HS-27A (cell line): ENCODE measurements at regions not wholly inside any gene's neighbourhood (a gene's known extent, or its start where the extent isn't known, plus 50 kb on each side); places are given as distances from the start of the nearest gene placed in this dataset.
"Not testable (repeated sequence)": the region's sequence is repeated elsewhere in the genome, so short reads cannot be mapped to it uniquely, and the experiment has no call there.

Experiments used
- DNase-seq: peaks from one replicate; pipeline ENCODE4 v3.0.0-alpha.2; 2012; ENCODE audit warnings: low read depth, missing footprints

DNA sequence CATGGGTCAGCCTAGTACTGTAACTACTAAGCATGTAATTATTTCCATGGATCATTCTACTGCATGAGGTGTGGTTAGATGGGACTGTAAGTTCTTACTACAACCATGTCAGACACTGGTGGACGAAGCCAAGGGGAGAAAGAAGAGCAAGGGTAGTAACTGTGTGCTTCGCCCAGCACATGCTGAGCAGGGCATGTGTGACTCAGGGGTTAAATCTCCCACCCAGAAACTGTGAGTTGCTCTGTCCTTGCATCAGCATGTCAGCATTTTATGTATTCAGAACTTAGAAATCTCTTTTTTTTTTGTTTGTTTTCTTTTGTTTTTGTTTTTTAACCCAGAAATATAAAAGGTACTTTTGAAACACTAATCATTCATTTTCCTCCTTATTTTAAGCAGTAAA lies 436.6 kb upstream of the KLF12 start:
- DNase-seq, result no peak

GRCh38 chr13:74570046-74570445 lies 435.8 kb upstream of the KLF12 start:
- DNase-seq, result no peak

DNA sequence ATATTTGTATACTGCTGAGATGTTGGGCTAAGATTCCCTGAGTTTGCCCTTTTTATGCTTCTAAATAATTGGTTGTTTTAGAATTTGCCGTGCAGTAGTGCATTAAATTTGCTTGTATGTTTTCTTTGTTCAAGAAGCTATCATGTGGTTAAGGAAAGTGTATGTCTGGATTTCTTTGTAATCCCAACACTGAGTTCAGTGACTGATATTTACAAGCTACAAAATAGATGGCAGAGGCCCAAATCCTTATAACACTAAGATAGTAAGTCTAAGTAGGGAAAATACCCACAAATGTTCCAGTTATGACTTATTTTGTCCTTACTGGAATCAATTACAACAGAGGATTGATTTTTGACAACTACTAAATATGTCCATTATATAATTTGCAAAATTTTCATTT lies 435.0 kb upstream of the KLF12 start:
- DNase-seq, result no peak

DNA sequence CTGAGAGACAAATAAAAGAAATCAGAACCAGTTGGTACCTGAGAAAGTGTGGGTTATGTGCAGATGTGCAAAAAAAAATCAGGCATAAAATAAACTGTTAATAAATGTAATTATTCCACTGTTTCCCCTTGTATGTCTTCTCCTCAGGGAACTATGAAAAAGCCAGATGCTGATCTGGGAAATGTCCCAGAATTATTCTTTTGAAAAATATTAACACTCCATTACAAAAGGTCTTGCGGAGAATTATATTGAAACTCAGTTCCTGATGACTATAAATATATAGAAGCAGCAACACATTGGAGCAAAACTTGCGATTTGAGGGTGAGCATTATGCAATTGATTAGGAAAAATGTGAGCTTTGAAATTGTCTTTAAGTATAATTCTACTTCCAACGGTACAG lies 433.3 kb upstream of the KLF12 start:
- no peak for DNase-seq

- no peak for DNase-seq
Measured at GRCh38 chr13:74562381-74562780, 428.2 kb upstream of the KLF12 start.

GRCh38 chr13:74561155-74561554 lies 427.0 kb upstream of the KLF12 start:
- DNase-seq, result no peak

- no peak for DNase-seq
Measured at GRCh38 chr13:74560325-74560724, 426.1 kb upstream of the KLF12 start.

DNA sequence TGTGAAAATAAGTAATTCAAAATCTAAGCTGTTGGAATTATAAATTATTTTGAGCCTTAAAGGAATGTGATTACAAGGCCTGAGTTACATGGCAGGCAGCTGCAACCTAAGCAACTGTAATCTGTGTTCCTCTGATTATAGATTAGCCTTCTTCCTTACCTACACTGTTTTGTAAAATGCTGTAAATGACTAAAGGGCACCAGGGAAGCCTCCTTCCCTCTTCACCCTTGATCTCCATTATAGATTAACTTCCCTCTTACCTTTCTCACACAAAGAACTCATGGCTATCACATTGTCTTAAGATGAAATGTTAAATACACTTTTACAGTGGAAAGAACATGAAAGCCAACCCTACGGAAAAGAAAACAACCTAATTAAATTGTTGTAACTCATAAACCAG lies 423.7 kb upstream of the KLF12 start:
- DNase-seq, result no peak

- DNase-seq, result no peak
Measured at GRCh38 chr13:74555651-74556420, 421.6 kb upstream of the KLF12 start.

- no peak for DNase-seq
Measured at GRCh38 chr13:74555276-74555625, 421.0 kb upstream of the KLF12 start.

- no peak for DNase-seq
Measured at GRCh38 chr13:74554569-74555275, 420.5 kb upstream of the KLF12 start.

DNA sequence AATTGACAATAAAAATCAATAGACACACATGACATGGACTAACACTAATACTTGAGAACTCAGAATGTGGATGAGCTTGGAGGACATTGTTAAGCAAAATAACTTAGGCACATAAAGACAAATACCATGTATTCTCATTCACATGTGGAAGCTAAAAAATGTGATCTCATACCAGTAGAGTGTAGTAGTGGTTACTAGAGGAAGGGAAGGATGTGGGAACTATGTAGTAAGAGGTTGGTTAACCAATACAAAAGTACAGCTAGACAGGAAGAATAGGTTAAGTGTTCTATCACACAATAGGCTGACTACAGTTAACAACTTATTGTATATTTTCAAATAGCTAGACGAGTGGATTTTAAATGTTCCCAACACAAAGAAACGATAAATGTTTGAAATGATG lies 415.8 kb upstream of the KLF12 start:
- no peak for DNase-seq

- DNase-seq, result not testable (repeated sequence)
Measured at GRCh38 chr13:74536649-74537048, 402.4 kb upstream of the KLF12 start.

GRCh38 chr13:74533226-74533625 lies 399.0 kb upstream of the KLF12 start:
- DNase-seq, result no peak

- DNase-seq, result no peak
Measured at GRCh38 chr13:74530011-74530410, 395.8 kb upstream of the KLF12 start.

DNA sequence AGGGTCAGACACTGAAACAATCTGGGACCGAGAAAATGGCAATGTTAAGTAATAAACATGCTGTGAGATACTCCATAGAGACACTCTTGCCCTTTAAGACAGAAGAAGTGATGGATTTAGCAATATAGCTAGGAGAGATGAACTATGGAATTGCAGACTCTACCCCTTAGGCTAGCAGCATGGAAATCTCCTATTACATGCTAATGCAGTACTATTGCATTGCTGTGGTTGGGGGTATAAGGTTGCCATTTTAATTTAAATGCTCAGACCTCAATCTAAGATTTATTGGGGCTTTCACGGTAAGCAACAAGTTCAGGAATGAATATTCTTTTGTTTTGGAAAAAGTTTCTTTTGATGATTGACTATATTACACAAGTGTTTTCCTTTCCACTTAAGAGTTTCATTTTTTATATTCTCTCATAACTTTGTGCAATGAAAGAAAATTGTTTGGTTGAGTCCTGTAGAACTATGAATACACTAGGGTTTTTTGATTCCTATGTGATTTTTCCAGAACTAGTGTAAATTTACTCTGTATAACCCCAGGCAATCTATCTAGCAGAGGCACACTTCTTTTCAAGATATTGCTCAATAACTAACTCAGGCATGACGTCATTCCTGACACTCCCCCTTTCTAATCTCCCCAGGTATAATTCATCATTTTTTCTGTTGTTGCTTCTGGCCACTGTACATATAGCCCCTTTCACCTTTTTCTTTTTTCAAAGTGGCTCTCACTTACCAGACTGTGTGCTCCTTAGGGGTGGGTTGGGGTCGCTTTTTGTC lies 394.7 kb upstream of the KLF12 start:
- DNase-seq, result no peak

DNA sequence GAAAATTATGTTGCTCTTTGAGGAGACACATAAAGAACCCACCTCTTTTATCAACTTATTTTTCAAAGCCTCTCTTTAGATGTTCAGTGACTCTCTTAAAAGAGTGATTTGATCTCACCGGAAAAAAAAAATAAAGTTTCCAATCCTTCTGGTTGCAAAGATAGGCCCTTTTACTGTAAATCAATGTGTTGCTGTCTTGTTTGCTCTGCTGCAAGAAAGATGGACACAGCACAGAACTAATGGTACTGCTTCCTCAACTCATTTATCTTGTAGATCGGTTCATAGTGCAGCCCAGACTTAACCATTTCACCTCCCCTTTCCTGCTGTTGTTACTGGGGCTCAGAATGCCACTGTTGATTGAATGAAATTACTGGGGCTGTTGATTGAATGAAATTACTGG lies 388.9 kb upstream of the KLF12 start:
- no peak for DNase-seq

- DNase-seq, result no peak
Measured at GRCh38 chr13:74511523-74511922, 377.3 kb upstream of the KLF12 start.

GRCh38 chr13:74487091-74487722 lies 353.0 kb upstream of the KLF12 start:
- no peak for DNase-seq

DNA sequence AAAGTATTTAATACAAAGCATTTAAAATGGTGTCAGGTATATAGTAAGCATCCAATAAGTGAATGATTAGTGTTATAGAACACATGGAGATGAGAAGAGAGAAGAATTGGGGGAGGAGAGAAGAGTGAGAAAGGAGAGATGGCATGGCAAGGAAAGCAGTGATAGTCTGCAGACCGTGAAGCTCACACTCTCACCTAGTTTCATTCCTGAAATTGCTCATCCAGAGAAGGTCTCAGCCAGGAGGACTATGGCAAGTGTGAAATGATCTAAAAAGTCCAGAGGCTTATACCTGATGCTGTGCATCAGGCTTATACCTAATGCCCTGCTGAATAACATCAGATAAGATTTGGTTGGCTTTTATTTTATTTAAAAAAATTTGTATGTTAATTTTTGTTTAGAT lies 351.6 kb upstream of the KLF12 start:
- no peak for DNase-seq

- no peak for DNase-seq
Measured at GRCh38 chr13:74479124-74479523, 344.9 kb upstream of the KLF12 start.

DNA sequence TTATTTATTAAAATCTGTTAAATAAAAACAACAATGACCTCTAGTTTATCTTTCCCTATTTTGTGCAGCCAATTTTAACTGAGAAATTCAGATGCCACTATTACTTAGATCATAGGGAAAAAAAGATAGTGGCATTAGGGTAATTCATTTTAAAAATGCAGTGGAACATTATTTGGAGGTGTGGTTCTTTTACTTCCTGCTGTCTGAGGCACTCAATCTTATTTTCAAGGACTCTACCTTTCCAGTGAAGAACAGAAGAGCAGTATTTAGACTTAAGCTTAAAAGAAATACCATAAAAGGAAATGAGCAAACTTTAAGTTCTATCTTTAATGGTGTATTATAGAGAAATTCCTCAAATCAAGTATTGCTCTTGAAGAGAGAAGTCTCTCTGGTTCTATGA lies 342.6 kb upstream of the KLF12 start:
- DNase-seq, result no peak

DNA sequence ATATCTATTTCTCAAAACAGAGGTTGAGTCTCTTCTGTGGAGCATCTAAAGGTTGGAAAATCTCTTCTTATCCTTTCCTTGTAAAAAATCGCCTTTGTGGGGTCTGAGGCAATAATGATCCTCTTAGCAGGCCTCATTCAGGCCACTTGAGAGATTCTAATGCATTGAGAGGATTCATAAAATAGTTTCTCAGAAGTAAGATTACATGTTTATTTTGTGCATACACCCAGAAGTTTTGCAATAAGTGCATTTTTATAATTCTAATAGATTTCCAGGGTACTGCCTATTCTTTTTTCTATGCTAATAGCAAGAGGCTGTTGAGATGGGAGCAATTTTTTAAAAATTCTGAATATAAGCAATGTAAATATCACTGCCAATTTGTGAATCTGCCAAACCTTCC lies 342.2 kb upstream of the KLF12 start:
- DNase-seq, result no peak
